C4-2B (cell line): ENCODE measurements at regions not wholly inside any gene's neighbourhood (a gene's known extent, or its start where the extent isn't known, plus 50 kb on each side); places are given as distances from the start of the nearest gene placed in this dataset.

Experiments
- ZFX ChIP-seq: fragments of 450-650 bp; IDR thresholded peaks from 2 replicates; pipeline ENCODE4 v1.6.1; 2017
- TF ChIP-seq, protein P1 (sequence below): fragments of 450-650 bp; conservative IDR thresholded peaks from 2 replicates; pipeline ENCODE4 v1.5.1; 2017; ENCODE audit warnings: mild to moderate bottlenecking

GRCh38 chr5:30548580-30549305 is 644.7 kb upstream of the CDH6 start:
- TF ChIP-seq, protein P1, sequence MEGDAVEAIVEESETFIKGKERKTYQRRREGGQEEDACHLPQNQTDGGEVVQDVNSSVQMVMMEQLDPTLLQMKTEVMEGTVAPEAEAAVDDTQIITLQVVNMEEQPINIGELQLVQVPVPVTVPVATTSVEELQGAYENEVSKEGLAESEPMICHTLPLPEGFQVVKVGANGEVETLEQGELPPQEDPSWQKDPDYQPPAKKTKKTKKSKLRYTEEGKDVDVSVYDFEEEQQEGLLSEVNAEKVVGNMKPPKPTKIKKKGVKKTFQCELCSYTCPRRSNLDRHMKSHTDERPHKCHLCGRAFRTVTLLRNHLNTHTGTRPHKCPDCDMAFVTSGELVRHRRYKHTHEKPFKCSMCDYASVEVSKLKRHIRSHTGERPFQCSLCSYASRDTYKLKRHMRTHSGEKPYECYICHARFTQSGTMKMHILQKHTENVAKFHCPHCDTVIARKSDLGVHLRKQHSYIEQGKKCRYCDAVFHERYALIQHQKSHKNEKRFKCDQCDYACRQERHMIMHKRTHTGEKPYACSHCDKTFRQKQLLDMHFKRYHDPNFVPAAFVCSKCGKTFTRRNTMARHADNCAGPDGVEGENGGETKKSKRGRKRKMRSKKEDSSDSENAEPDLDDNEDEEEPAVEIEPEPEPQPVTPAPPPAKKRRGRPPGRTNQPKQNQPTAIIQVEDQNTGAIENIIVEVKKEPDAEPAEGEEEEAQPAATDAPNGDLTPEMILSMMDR: no peak
- TF ChIP-seq ZFX: no peak
